OCI-LY7 (cell line): ENCODE measurements at regions not wholly inside any gene's neighbourhood (a gene's known extent, or its start where the extent isn't known, plus 50 kb on each side); places are given as distances from the start of the nearest gene placed in this dataset.

Experiments
- BruUV-seq: library from RNA; stranded (reverse); fragments of 400-500 nt; replicated peaks from 2 replicates; lab custom pipeline; 2021; lab: Mats Ljungman, UMichigan
- CTCF ChIA-PET: fragments of 300-600 bp; sonication (Branson Sonifier 250); formaldehyde crosslinking; loops from one replicate; lab custom pipeline; 2022; ENCODE audit warnings: antibody characterized with exemption; ENCODE audit not compliant: unreplicated experiment; lab: Charles Lee
- POLR2A ChIA-PET: fragments of 300-600 bp; sonication (Branson Sonifier 250); formaldehyde crosslinking; loops from one replicate; lab custom pipeline; 2022; ENCODE audit warnings: antibody characterized with exemption; lab: Charles Lee
- DNase-seq: peaks from one replicate; pipeline ENCODE4 v3.0.0-alpha.2; 2015; ENCODE audit warnings: low spot score
- H2AFZ ChIP-seq: fragments of 200-600 bp; sonication (generic), shearing (Covaris generic); 2 replicates; pipeline ENCODE4 v1.6.1; 2014; ENCODE audit warnings: mild to moderate bottlenecking, antibody characterized with exemption, low read length, moderate library complexity
- H3K27ac ChIP-seq: fragments of 200-600 bp; sonication (generic); 2 replicates; pipeline ENCODE4 v1.5.1; 2014; ENCODE audit warnings: mixed run types, low read depth, mild to moderate bottlenecking, moderate library complexity, low read length, inconsistent platforms; ENCODE audit not compliant: poor library complexity, severe bottlenecking
- H3K36me3 ChIP-seq: fragments of 200-600 bp; sonication (generic); 2 replicates; pipeline ENCODE4 v1.6.1; 2014; ENCODE audit warnings: mild to moderate bottlenecking, antibody characterized with exemption, low read length, moderate library complexity, mixed read lengths; ENCODE audit not compliant: insufficient read depth
- H3K4me1 ChIP-seq: fragments of 200-600 bp; sonication (generic); 2 replicates; pipeline ENCODE4 v1.5.1; 2014; ENCODE audit warnings: mild to moderate bottlenecking, low read length; ENCODE audit not compliant: insufficient read depth, poor library complexity, severe bottlenecking
- H3K4me2 ChIP-seq: fragments of 200-600 bp; sonication (generic); 2 replicates; pipeline ENCODE4 v1.6.1; 2014; ENCODE audit warnings: mild to moderate bottlenecking, low read length
- H3K4me3 ChIP-seq: fragments of 200-600 bp; sonication (generic); 2 replicates; pipeline ENCODE4 v1.5.1; 2014; ENCODE audit warnings: mild to moderate bottlenecking, low read depth, low read length; ENCODE audit not compliant: poor library complexity, severe bottlenecking
- H3K79me2 ChIP-seq: fragments of 200-600 bp; sonication (generic); 2 replicates; pipeline ENCODE4 v1.6.1; 2016; ENCODE audit warnings: low read depth, mild to moderate bottlenecking, low read length, moderate library complexity, mixed read lengths; ENCODE audit not compliant: insufficient read depth
- H3K9me2 ChIP-seq: fragments of 200-600 bp; sonication (generic); 2 replicates; pipeline ENCODE4 v1.6.1; 2016; ENCODE audit warnings: mild to moderate bottlenecking, low read length, mixed read lengths; ENCODE audit not compliant: insufficient read depth
- H3K9me3 ChIP-seq: fragments of 200-600 bp; sonication (generic); 2 replicates; pipeline ENCODE4 v1.6.1; 2014; ENCODE audit warnings: mild to moderate bottlenecking, mixed run types, low read length, mixed read lengths
- H4K20me1 ChIP-seq: fragments of 200-600 bp; sonication (generic); 2 replicates; pipeline ENCODE4 v1.6.1; 2014; ENCODE audit warnings: mild to moderate bottlenecking, antibody characterized with exemption, low read length, moderate library complexity, mixed read lengths; ENCODE audit not compliant: insufficient read depth
- CTCF ChIP-seq: fragments of 200-600 bp; sonication (generic); conservative IDR thresholded peaks from 2 replicates; pipeline ENCODE4 v1.5.1; 2014; ENCODE audit warnings: mild to moderate bottlenecking, antibody characterized with exemption, low read length, moderate library complexity, mixed read lengths
- EZH2phosphoT487 ChIP-seq: fragments of 200-600 bp; sonication (generic); IDR thresholded peaks from 2 replicates; pipeline ENCODE4 v1.6.1; 2018; ENCODE audit warnings: low read depth, borderline replicate concordance, mild to moderate bottlenecking, mixed run types, antibody characterized with exemption, low read length, moderate library complexity, mixed read lengths
- intact Hi-C: fragments of 100-400 bp; cut with micrococcal nuclease; formaldehyde crosslinking; loops from one replicate; pipeline ENCODE4 v1.10.0; 2022; ENCODE audit not compliant: unreplicated experiment

- Histone ChIP-seq H3K9me3 (peaks cover 29% of the 10 kb centered on the region; the same call in 1 of the 2 replicates), H3K4me2 (no peak overlapping the region), H4K20me1 (no peaks in the 10 kb centered on the region), H2AFZ (no peak overlapping the region), H3K4me3 (no peak overlapping the region), H3K27ac (no peak overlapping the region), H3K79me2 (no peaks in the 10 kb centered on the region), H3K9me2 (0 out of 2 replicates have a peak, but pooled peaks cover 3% of the 10 kb centered on the region), H3K4me1 (no peaks in the 10 kb centered on the region), H3K36me3 (no peaks in the 10 kb centered on the region)
- intact Hi-C loops = no loop called here
- ChIA-PET POLR2A (no interaction called here), CTCF (no interaction called here)
- no peak for DNase-seq
- TF ChIP-seq EZH2phosphoT487 = no peak
- no peak for TF ChIP-seq CTCF
- BruUV-seq = no TSS peak
These were observed 1150.9 kb downstream of the MRPL39 start for GRCh38 chr21:24456358-24456757.

GRCh38 chr21:24450119-24450518 is 1157.2 kb downstream of the MRPL39 start:
- H3K36me3 ChIP-seq = no peaks in the 10 kb centered on the region
- no peak overlapping the region for H3K4me2 ChIP-seq
- H3K79me2 ChIP-seq = no peaks in the 10 kb centered on the region
- POLR2A ChIA-PET = no interaction called here
- H3K9me3 ChIP-seq = peaks cover 35% of the 10 kb centered on the region; the same call in 1 of the 2 replicates
- intact Hi-C loops = no loop called here
- no peak overlapping the region for H3K27ac ChIP-seq
- H3K9me2 ChIP-seq = 0 out of 2 replicates have a peak, but pooled peaks cover 3% of the 10 kb centered on the region
- no TSS peak for BruUV-seq
- no peaks in the 10 kb centered on the region for H4K20me1 ChIP-seq
- no peaks in the 10 kb centered on the region for H3K4me1 ChIP-seq
- DNase-seq = no peak
- H2AFZ ChIP-seq = no peak overlapping the region
- H3K4me3 ChIP-seq = no peak overlapping the region
- CTCF ChIA-PET = no interaction called here
- TF ChIP-seq CTCF (no peak), EZH2phosphoT487 (no peak)

- CTCF ChIA-PET = no interaction called here
- BruUV-seq = no TSS peak
- H3K79me2 ChIP-seq = no peaks in the 10 kb centered on the region
- H2AFZ ChIP-seq = no peak overlapping the region
- POLR2A ChIA-PET = no interaction called here
- no peak overlapping the region for H3K4me2 ChIP-seq
- DNase-seq = no peak
- no peak overlapping the region for H3K27ac ChIP-seq
- no peaks in the 10 kb centered on the region for H3K9me2 ChIP-seq
- intact Hi-C loops = no loop called here
- no peaks in the 10 kb centered on the region for H4K20me1 ChIP-seq
- no peak for TF ChIP-seq EZH2phosphoT487
- H3K4me1 ChIP-seq = no peaks in the 10 kb centered on the region
- H3K9me3 ChIP-seq = peaks cover 32% of the 10 kb centered on the region; the same call in 1 of the 2 replicates
- no peaks in the 10 kb centered on the region for H3K36me3 ChIP-seq
- no peak overlapping the region for H3K4me3 ChIP-seq
These were observed 1161.8 kb downstream of the MRPL39 start for GRCh38 chr21:24445517-24445916.
